ENCODE measurements at regions not wholly inside any gene's neighbourhood (a gene's known extent, or its start where the extent isn't known, plus 50 kb on each side); places are given as distances from the start of the nearest gene placed in this dataset.

- ChIA-PET POLR2A (ENCODE audit: unreplicated experiment) (no interaction called here), CTCF (no interaction called here)
- Histone ChIP-seq H3K9ac (ENCODE audit: low read depth, low read length) (no peak overlapping the region), H3K4me3 (ENCODE audit: insufficient read depth, low read depth, low read length) (no peak overlapping the region), H4K8ac (ENCODE audit: low read depth in 2 of 2, low read length in 2 of 2) (no peak overlapping the region), H3K36me3 (ENCODE audit: control insufficient read depth, insufficient read depth, low read length) (no peaks in the 10 kb centered on the region), H3K9me3 (ENCODE audit: control insufficient read depth, insufficient read depth, low read length) (no peaks in the 10 kb centered on the region), H4K91ac (ENCODE audit: insufficient read depth, low read depth, low read length) (no peak overlapping the region), H3K4me1 (ENCODE audit: control insufficient read depth, insufficient read depth, low read length) (no peaks in the 10 kb centered on the region), H3K4ac (ENCODE audit: low read depth, low read length) (no peak overlapping the region), H4K20me1 (ENCODE audit: insufficient read depth, low read length) (no peaks in the 10 kb centered on the region), H2BK5ac (ENCODE audit: low read depth, low read length, poor library complexity, severe bottlenecking) (no peak overlapping the region), H2BK20ac (ENCODE audit: low read depth, low read length) (no peak overlapping the region), H3K56ac (ENCODE audit: extremely low read depth, insufficient read depth, low read length) (no peak overlapping the region), H3K79me1 (ENCODE audit: low read depth in 1 of 2, low read length in 2 of 2) (no peaks in the 10 kb centered on the region), H4K5ac (ENCODE audit: low read depth, low read length) (no peak overlapping the region), H3K9me1 (ENCODE audit: insufficient read depth, low read length) (no peaks in the 10 kb centered on the region), H3K27me3 (ENCODE audit: control insufficient read depth, insufficient read depth, low read length) (no peaks in the 10 kb centered on the region), H3K23ac (ENCODE audit: low read depth, low read length) (no peak overlapping the region), H2BK120ac (ENCODE audit: low read depth, low read length) (no peak overlapping the region), H2AFZ (replicated peaks; ENCODE audit: low read length, poor library complexity) (no peak overlapping the region), H2AK5ac (ENCODE audit: low read depth, low read length) (no peak overlapping the region), H3K4me2 (ENCODE audit: low read depth, low read length) (no peak overlapping the region), H3K14ac (replicated peaks; ENCODE audit: low read depth, low read length) (no peak overlapping the region), H2BK15ac (ENCODE audit: low read depth, low read length) (no peak overlapping the region), H2AK9ac (replicated peaks; ENCODE audit: low read depth, low read length, poor library complexity) (no peak overlapping the region), H3K18ac (ENCODE audit: low read depth, low read length) (no peak overlapping the region), H3K27ac (ENCODE audit: insufficient read depth, low read length) (no peak overlapping the region)
- BruUV-seq (replicated peaks), result no TSS peak
- WGBS, 2 experiments (ENCODE audit: extremely low coverage in 2 of 2, insufficient read length in 1 of 2), result no CpG with 5 or more reads among the region's 1 CpG
- ATAC-seq (ENCODE audit: low read depth) (no peak), DNase-seq (no peak)
- in situ Hi-C loops (cut with MboI; ENCODE audit: low sequenced_read_pairs) (no loop called here), dilution Hi-C loops (cut with HindIII; ENCODE audit: low sequenced_read_pairs, unreplicated experiment) (no loop called here), intact Hi-C loops (cut with micrococcal nuclease) (no loop called here)
- TF ChIP-seq FOS (IDR thresholded peaks at IDR 0.05; ENCODE audit: low read depth, low read length) (no peak), USF2 (IDR thresholded peaks at IDR 0.05; ENCODE audit: low read depth, low read length) (no peak), ELK1 (IDR thresholded peaks at IDR 0.05; ENCODE audit: borderline replicate concordance, low read depth, low read length) (no peak), MXI1 (IDR thresholded peaks at IDR 0.05; ENCODE audit: borderline replicate concordance, low read depth, low read length) (no peak), CEBPB (IDR thresholded peaks at IDR 0.05; ENCODE audit: low read depth, low read length) (no peak), CTCF (conservative IDR thresholded peaks at IDR 0.05; ENCODE audit: low read depth, low read length) (no peak), RAD21 (IDR thresholded peaks at IDR 0.05; ENCODE audit: low read length) (no peak), CHD1 (IDR thresholded peaks at IDR 0.05; ENCODE audit: low read depth, low read length) (no peak), NFE2L2 (IDR thresholded peaks at IDR 0.05; ENCODE audit: low read depth, low read length) (no peak), BHLHE40 (IDR thresholded peaks at IDR 0.05; ENCODE audit: low read depth, low read length) (no peak), MAZ (IDR thresholded peaks at IDR 0.05; ENCODE audit: borderline replicate concordance, low read depth, low read length) (no peak), RFX5 (IDR thresholded peaks at IDR 0.05; ENCODE audit: low read depth, low read length) (no peak)
Observed at GRCh38 chr14:42428996-42429395, 822.3 kb downstream of the LRFN5 start.
